Panc1 (cell line): ENCODE measurements at regions not wholly inside any gene's neighbourhood (a gene's known extent, or its start where the extent isn't known, plus 50 kb on each side); places are given as distances from the start of the nearest gene placed in this dataset.

ENCODE experiments used
- ATAC-seq: fragments of 200-7000 bp; cut with Tn5 transposase; 2 replicates; pipeline ENCODE4 v1.9.1; 2020; ENCODE audit warnings: mild to moderate bottlenecking, moderate library complexity
- BruUV-seq: library from RNA; stranded (reverse); fragments of 400-500 nt; replicated peaks from 2 replicates; lab custom pipeline; 2021; lab: Mats Ljungman, UMichigan
- CTCF ChIA-PET: fragments of 300-600 bp; sonication (Branson Sonifier 250); formaldehyde crosslinking; loops from one replicate; lab custom pipeline; 2022; ENCODE audit warnings: antibody characterized with exemption; lab: Charles Lee
- POLR2A ChIA-PET: fragments of 300-600 bp; sonication (Branson Sonifier 250); formaldehyde crosslinking; loops from one replicate; lab custom pipeline; 2022; ENCODE audit warnings: antibody characterized with exemption; lab: Charles Lee
- DNase-seq: peaks from one replicate; pipeline ENCODE4 v3.0.0-alpha.2; 2010; ENCODE audit warnings: low read depth, low spot score
- H3K27ac ChIP-seq: 2 replicates; pipeline ENCODE4 v1.5.1; 2011; ENCODE audit warnings: mild to moderate bottlenecking, low read length, inconsistent platforms
- H3K27me3 ChIP-seq: fragments of 200-500 bp; sonication (Bioruptor generic); 2 replicates; pipeline ENCODE4 v1.6.0; 2014; ENCODE audit warnings: low read length, inconsistent platforms; ENCODE audit not compliant: control insufficient read depth, insufficient read depth
- H3K36me3 ChIP-seq: fragments of 200-500 bp; sonication (Bioruptor generic); 2 replicates; pipeline ENCODE4 v1.5.1; 2014; ENCODE audit warnings: inconsistent platforms, mild to moderate bottlenecking, low read length, moderate library complexity; ENCODE audit not compliant: control insufficient read depth, insufficient read depth
- H3K4me1 ChIP-seq: 2 replicates; pipeline ENCODE4 v1.5.1; 2011; ENCODE audit warnings: inconsistent platforms, mild to moderate bottlenecking, low read length, moderate library complexity; ENCODE audit not compliant: control insufficient read depth, insufficient read depth
- H3K4me3 ChIP-seq, 2 experiments: 2 replicates each; pipeline ENCODE4 v1.5.1; 2011 to 2012; ENCODE audit warnings: low read depth in 2 of 2, low read length in 2 of 2, mild to moderate bottlenecking in 2 of 2, inconsistent platforms in 1 of 2, moderate library complexity in 1 of 2
- H3K9me3 ChIP-seq: fragments of 200-500 bp; sonication (Bioruptor generic); 2 replicates; pipeline ENCODE4 v1.5.1; 2014; ENCODE audit warnings: low read depth, mild to moderate bottlenecking, inconsistent platforms, low read length, moderate library complexity; ENCODE audit not compliant: control insufficient read depth, insufficient read depth
- POLR2AphosphoS5 ChIP-seq: IDR thresholded peaks from 2 replicates; pipeline ENCODE4 v1.6.1; 2012; ENCODE audit warnings: mild to moderate bottlenecking, low read depth, low read length, moderate library complexity
- SIN3A ChIP-seq: IDR thresholded peaks from 2 replicates; pipeline ENCODE4 v1.6.1; 2012; ENCODE audit warnings: low read depth, mild to moderate bottlenecking, low read length, moderate library complexity, borderline replicate concordance; ENCODE audit not compliant: insufficient read depth
- TCF7L2 ChIP-seq: IDR thresholded peaks from 2 replicates; pipeline ENCODE4 v1.6.1; 2011; ENCODE audit warnings: mild to moderate bottlenecking, low read depth, low read length, inconsistent platforms
- in situ Hi-C: cut with HindIII; loops from 2 replicates; pipeline ENCODE4 v1.10.0; 2016; ENCODE audit warnings: low sequenced_read_pairs, low pct_unique_long_range_greater_than_20kb
- intact Hi-C: fragments of 100-400 bp; cut with micrococcal nuclease; formaldehyde crosslinking; loops from one replicate; pipeline ENCODE4 v1.10.0; 2022; ENCODE audit not compliant: unreplicated experiment
- TF ChIP-seq, protein P1 (sequence below): fragments of 450-650 bp; IDR thresholded peaks from 2 replicates; pipeline ENCODE4 v1.5.1; 2017; ENCODE audit warnings: mild to moderate bottlenecking
- TF ChIP-seq, protein P2 (sequence below), 2 experiments: IDR thresholded peaks; 2 replicates each; pipeline ENCODE4 v1.6.1; 2011 to 2012; ENCODE audit warnings: low read depth in 2 of 2, control low read depth in 1 of 2, low read length in 1 of 2, mild to moderate bottlenecking in 1 of 2, moderate library complexity in 1 of 2; ENCODE audit not compliant: insufficient read depth in 1 of 2

DNA sequence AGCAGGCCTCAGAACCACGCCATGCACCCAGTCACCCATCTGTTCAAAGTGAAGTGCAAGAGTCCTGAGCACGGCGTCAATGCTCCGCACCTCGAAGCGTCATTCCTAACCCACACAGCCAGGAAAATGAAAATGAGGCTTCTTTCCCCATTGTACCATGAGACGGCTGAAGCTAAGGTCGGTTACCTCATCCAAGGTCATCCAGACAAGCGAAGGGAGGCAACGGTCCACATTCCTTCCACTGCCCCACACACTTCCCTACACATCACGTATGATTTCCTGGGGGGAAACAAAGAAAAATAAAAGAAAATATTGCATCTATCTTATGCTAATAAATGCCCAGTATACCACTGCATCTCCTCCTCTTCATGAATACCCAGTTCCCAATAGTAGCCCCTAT is 113.5 kb upstream of the RAB6C start:
- Histone ChIP-seq H3K27ac (no peak overlapping the region), H3K4me1 (no peaks in the 10 kb centered on the region), H3K4me3 (no peak overlapping the region), H3K36me3 (no peaks in the 10 kb centered on the region), H3K27me3 (no peaks in the 10 kb centered on the region), H3K9me3 (no peaks in the 10 kb centered on the region)
- ChIA-PET CTCF (no interaction called here), POLR2A (no interaction called here)
- ATAC-seq (no peak), DNase-seq (no peak)
- in situ Hi-C loops (no loop called here), intact Hi-C loops (no loop called here)
- BruUV-seq: no TSS peak
- TF ChIP-seq TCF7L2: no peak
- TF ChIP-seq, protein P1, sequence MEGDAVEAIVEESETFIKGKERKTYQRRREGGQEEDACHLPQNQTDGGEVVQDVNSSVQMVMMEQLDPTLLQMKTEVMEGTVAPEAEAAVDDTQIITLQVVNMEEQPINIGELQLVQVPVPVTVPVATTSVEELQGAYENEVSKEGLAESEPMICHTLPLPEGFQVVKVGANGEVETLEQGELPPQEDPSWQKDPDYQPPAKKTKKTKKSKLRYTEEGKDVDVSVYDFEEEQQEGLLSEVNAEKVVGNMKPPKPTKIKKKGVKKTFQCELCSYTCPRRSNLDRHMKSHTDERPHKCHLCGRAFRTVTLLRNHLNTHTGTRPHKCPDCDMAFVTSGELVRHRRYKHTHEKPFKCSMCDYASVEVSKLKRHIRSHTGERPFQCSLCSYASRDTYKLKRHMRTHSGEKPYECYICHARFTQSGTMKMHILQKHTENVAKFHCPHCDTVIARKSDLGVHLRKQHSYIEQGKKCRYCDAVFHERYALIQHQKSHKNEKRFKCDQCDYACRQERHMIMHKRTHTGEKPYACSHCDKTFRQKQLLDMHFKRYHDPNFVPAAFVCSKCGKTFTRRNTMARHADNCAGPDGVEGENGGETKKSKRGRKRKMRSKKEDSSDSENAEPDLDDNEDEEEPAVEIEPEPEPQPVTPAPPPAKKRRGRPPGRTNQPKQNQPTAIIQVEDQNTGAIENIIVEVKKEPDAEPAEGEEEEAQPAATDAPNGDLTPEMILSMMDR: no peak
- TF ChIP-seq, protein P2, sequence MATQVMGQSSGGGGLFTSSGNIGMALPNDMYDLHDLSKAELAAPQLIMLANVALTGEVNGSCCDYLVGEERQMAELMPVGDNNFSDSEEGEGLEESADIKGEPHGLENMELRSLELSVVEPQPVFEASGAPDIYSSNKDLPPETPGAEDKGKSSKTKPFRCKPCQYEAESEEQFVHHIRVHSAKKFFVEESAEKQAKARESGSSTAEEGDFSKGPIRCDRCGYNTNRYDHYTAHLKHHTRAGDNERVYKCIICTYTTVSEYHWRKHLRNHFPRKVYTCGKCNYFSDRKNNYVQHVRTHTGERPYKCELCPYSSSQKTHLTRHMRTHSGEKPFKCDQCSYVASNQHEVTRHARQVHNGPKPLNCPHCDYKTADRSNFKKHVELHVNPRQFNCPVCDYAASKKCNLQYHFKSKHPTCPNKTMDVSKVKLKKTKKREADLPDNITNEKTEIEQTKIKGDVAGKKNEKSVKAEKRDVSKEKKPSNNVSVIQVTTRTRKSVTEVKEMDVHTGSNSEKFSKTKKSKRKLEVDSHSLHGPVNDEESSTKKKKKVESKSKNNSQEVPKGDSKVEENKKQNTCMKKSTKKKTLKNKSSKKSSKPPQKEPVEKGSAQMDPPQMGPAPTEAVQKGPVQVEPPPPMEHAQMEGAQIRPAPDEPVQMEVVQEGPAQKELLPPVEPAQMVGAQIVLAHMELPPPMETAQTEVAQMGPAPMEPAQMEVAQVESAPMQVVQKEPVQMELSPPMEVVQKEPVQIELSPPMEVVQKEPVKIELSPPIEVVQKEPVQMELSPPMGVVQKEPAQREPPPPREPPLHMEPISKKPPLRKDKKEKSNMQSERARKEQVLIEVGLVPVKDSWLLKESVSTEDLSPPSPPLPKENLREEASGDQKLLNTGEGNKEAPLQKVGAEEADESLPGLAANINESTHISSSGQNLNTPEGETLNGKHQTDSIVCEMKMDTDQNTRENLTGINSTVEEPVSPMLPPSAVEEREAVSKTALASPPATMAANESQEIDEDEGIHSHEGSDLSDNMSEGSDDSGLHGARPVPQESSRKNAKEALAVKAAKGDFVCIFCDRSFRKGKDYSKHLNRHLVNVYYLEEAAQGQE (IDR thresholded peaks at IDR 0.05; ENCODE audit: insufficient read depth in 1 of 2, low read depth in 2 of 2, low read length in 1 of 2): no peak
- TF ChIP-seq POLR2AphosphoS5: no peak
- no peak for TF ChIP-seq SIN3A

- intact Hi-C loops (no loop called here), in situ Hi-C loops (no loop called here)
- no peak for ATAC-seq
- Histone ChIP-seq H3K4me3 (no peak overlapping the region), H3K36me3 (no peaks in the 10 kb centered on the region), H3K9me3 (no peaks in the 10 kb centered on the region), H3K27me3 (no peaks in the 10 kb centered on the region), H3K4me1 (no peaks in the 10 kb centered on the region), H3K27ac (no peak overlapping the region)
- ChIA-PET POLR2A (no interaction called here), CTCF (no interaction called here)
- TF ChIP-seq POLR2AphosphoS5 (no peak), SIN3A (no peak), TCF7L2 (no peak)
- TF ChIP-seq, protein P1: no peak
- TF ChIP-seq, protein P2 (IDR thresholded peaks at IDR 0.05; ENCODE audit: insufficient read depth in 1 of 2, low read depth in 2 of 2, low read length in 1 of 2): no peak
- DNase-seq: no peak
- BruUV-seq: no TSS peak
Observed at GRCh38 chr2:129866391-129866790, 113.1 kb upstream of the RAB6C start.
